OCI-LY3 (cell line): ENCODE measurements at regions not wholly inside any gene's neighbourhood (a gene's known extent, or its start where the extent isn't known, plus 50 kb on each side); places are given as distances from the start of the nearest gene placed in this dataset.

Experiments
- H2AFZ ChIP-seq: fragments of 200-600, 300-600 bp; shearing (Covaris generic); 2 replicates; pipeline ENCODE4 v1.6.0; 2014; ENCODE audit warnings: antibody characterized with exemption, low read depth, low read length
- H3K27ac ChIP-seq: fragments of 200-600, 300-600 bp; sonication (generic); 2 replicates; pipeline ENCODE4 v1.5.1; 2014; ENCODE audit warnings: mild to moderate bottlenecking, low read length, moderate library complexity, mixed read lengths
- H3K27me3 ChIP-seq: fragments of 200-600, 300-600 bp; sonication (generic); 2 replicates; pipeline ENCODE4 v1.6.1; 2014; ENCODE audit warnings: low read depth, low read length, mixed read lengths
- H3K36me3 ChIP-seq: fragments of 200-600, 300-600 bp; sonication (generic); replicated peaks from 2 replicates; pipeline ENCODE3; 2014; ENCODE audit warnings: low read depth, low read length, mixed read lengths
- H3K4me1 ChIP-seq: fragments of 300-600, 200-600 bp; sonication (generic); 2 replicates; pipeline ENCODE4 v1.6.1; 2014; ENCODE audit warnings: low read length, mixed read lengths
- H3K4me2 ChIP-seq: fragments of 200-600, 300-600 bp; sonication (generic); 2 replicates; pipeline ENCODE4 v1.6.1; 2014; ENCODE audit warnings: low read length, mixed read lengths
- H3K4me3 ChIP-seq: fragments of 300-600, 200-600 bp; sonication (generic); 2 replicates; pipeline ENCODE4 v1.5.1; 2014; ENCODE audit warnings: antibody characterized with exemption, mild to moderate bottlenecking, low read length, moderate library complexity
- H3K79me2 ChIP-seq: fragments of 300-600, 200-600 bp; shearing (Covaris generic); 2 replicates; pipeline ENCODE4 v1.6.1; 2014; ENCODE audit warnings: mild to moderate bottlenecking, low read length, mixed read lengths
- H3K9ac ChIP-seq: fragments of 300-600, 200-600 bp; shearing (Covaris generic); 2 replicates; pipeline ENCODE4 v1.6.0; 2014; ENCODE audit warnings: mild to moderate bottlenecking, low read length, moderate library complexity
- H3K9me3 ChIP-seq: fragments of 200-600, 300-600 bp; shearing (Covaris generic); 2 replicates; pipeline ENCODE4 v1.6.1; 2014; ENCODE audit warnings: low read length, mixed read lengths; ENCODE audit not compliant: insufficient read depth
- H4K20me1 ChIP-seq: fragments of 200-600, 300-600 bp; sonication (generic); 2 replicates; pipeline ENCODE4 v1.6.1; 2016; ENCODE audit warnings: low read length, mixed read lengths; ENCODE audit not compliant: insufficient read depth
- EZH2phosphoT487 ChIP-seq: fragments of 200-600 bp; shearing (Covaris generic); IDR thresholded peaks from 2 replicates; pipeline ENCODE4 v1.6.1; 2018; ENCODE audit warnings: antibody characterized with exemption, mixed run types, low read depth
- TF ChIP-seq, protein P1 (sequence below): fragments of 200-600, 300-600 bp; sonication (generic); IDR thresholded peaks from 2 replicates; pipeline ENCODE4 v1.5.1; 2014; ENCODE audit warnings: antibody characterized with exemption, low read length, low read depth

DNA sequence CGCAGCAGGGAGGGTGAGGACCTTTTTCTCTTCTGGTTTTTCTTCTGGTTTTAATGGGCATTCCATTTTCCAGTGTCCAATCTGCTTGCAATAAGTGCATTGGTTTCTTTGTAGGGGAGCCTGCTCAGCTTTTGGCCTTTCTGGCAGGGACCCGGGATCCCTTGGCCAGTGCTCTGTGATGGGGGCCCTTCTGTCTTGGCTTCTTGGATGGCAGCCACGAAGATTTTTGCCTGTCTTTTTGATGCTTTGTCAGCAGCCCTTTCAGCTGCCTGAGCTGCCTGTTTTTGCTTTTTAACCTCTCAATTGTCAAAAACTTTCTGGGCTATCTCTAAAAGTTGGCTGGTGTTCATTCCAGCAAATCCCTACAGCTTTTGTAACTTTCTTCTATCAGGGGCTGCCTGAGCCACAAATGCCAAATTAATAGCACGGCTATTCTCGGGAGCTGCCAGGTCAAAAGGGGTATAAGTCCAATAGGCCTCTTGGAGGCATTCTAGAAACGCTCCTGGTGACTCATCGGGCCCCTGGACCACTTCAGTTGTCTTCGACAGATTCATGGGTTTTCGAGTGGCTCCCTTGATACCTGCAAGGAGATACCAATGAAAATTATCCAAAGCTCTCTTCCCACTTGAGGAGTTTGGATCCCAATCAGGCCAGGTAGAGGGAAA, 179.9 kb upstream of the MBL2 start:
- no peaks in the 10 kb centered on the region for H4K20me1 ChIP-seq
- H3K36me3 ChIP-seq = no peaks in the 10 kb centered on the region
- H2AFZ ChIP-seq = 0 out of 2 replicates have a peak overlapping the region, but pooled peaks have one; percentile 2
- H3K4me1 ChIP-seq = 0 out of 2 replicates have a peak, but pooled peaks cover 4% of the 10 kb centered on the region
- H3K79me2 ChIP-seq = no peaks in the 10 kb centered on the region
- no peaks in the 10 kb centered on the region for H3K27me3 ChIP-seq
- H3K4me3 ChIP-seq = no peak overlapping the region
- H3K9me3 ChIP-seq = no peaks in the 10 kb centered on the region
- H3K4me2 ChIP-seq = no peak overlapping the region
- TF ChIP-seq, protein P1, sequence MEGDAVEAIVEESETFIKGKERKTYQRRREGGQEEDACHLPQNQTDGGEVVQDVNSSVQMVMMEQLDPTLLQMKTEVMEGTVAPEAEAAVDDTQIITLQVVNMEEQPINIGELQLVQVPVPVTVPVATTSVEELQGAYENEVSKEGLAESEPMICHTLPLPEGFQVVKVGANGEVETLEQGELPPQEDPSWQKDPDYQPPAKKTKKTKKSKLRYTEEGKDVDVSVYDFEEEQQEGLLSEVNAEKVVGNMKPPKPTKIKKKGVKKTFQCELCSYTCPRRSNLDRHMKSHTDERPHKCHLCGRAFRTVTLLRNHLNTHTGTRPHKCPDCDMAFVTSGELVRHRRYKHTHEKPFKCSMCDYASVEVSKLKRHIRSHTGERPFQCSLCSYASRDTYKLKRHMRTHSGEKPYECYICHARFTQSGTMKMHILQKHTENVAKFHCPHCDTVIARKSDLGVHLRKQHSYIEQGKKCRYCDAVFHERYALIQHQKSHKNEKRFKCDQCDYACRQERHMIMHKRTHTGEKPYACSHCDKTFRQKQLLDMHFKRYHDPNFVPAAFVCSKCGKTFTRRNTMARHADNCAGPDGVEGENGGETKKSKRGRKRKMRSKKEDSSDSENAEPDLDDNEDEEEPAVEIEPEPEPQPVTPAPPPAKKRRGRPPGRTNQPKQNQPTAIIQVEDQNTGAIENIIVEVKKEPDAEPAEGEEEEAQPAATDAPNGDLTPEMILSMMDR = no peak
- no peak for TF ChIP-seq EZH2phosphoT487
- no peak overlapping the region for H3K27ac ChIP-seq
- no peak overlapping the region for H3K9ac ChIP-seq

- Histone ChIP-seq H3K4me1 (0 out of 2 replicates have a peak, but pooled peaks cover 4% of the 10 kb centered on the region), H3K9ac (no peak overlapping the region), H3K27ac (no peak overlapping the region), H3K27me3 (no peaks in the 10 kb centered on the region), H3K79me2 (no peaks in the 10 kb centered on the region), H3K4me2 (peak overlapping the region; percentile 46), H4K20me1 (no peaks in the 10 kb centered on the region), H3K9me3 (no peaks in the 10 kb centered on the region), H2AFZ (peak overlapping the region; percentile 2; the same call in 1 of the 2 replicates), H3K4me3 (peak overlapping the region; percentile 24; the same call in 1 of the 2 replicates), H3K36me3 (no peaks in the 10 kb centered on the region)
- TF ChIP-seq, protein P1 = peak; percentile 60
- no peak for TF ChIP-seq EZH2phosphoT487
Measured at GRCh38 chr10:52951824-52952223, 179.2 kb upstream of the MBL2 start.

DNA sequence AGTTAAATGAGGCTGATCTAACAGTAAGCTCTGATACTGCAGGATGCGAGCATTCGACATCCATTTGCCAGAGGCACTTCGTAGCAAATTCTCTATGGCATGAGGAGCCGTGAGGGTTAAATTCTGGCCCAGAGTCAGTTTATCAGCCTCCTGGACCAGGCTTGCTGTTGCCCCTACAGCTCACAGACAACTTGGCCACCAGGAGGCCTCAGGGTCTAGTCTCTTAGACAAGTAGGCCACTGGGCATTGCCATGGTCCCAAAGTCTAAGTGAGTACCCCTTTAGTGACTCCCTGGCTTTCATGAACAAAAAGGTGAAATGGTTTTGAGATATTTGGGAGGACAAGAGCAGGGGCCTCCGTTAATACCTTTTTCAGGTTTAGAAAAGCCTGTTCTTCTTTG, 178.0 kb upstream of the MBL2 start:
- TF ChIP-seq EZH2phosphoT487 = no peak
- TF ChIP-seq, protein P1 = no peak
- no peaks in the 10 kb centered on the region for H3K9me3 ChIP-seq
- H2AFZ ChIP-seq = no peak overlapping the region
- H3K27ac ChIP-seq = no peak overlapping the region
- no peaks in the 10 kb centered on the region for H3K36me3 ChIP-seq
- no peaks in the 10 kb centered on the region for H4K20me1 ChIP-seq
- 0 out of 2 replicates have a peak, but pooled peaks cover 4% of the 10 kb centered on the region for H3K4me1 ChIP-seq
- no peak overlapping the region for H3K4me2 ChIP-seq
- H3K9ac ChIP-seq = no peak overlapping the region
- no peak overlapping the region for H3K4me3 ChIP-seq
- H3K79me2 ChIP-seq = no peaks in the 10 kb centered on the region
- H3K27me3 ChIP-seq = no peaks in the 10 kb centered on the region

GRCh38 chr10:52949899-52950298, 177.3 kb upstream of the MBL2 start:
- Histone ChIP-seq H3K4me1 (0 out of 2 replicates have a peak, but pooled peaks cover 4% of the 10 kb centered on the region), H3K79me2 (no peaks in the 10 kb centered on the region), H3K4me2 (peak overlapping the region; percentile 72), H4K20me1 (no peaks in the 10 kb centered on the region), H3K36me3 (no peaks in the 10 kb centered on the region), H3K9me3 (no peaks in the 10 kb centered on the region), H3K9ac (peak overlapping the region; percentile 17; the same call in 1 of the 2 replicates), H3K27me3 (no peaks in the 10 kb centered on the region), H3K4me3 (peak overlapping the region; percentile 59; the same call in 1 of the 2 replicates), H2AFZ (peak overlapping the region; percentile 74; the same call in 1 of the 2 replicates), H3K27ac (no peak overlapping the region)
- TF ChIP-seq, protein P1 = peak; percentile 51
- TF ChIP-seq EZH2phosphoT487 = no peak
